HUDEP-2 (cell line): ENCODE measurements at regions not wholly inside any gene's neighbourhood (a gene's known extent, or its start where the extent isn't known, plus 50 kb on each side); places are given as distances from the start of the nearest gene placed in this dataset.

Experiments used
- DNase-seq, 76 experiments: peaks; one replicate each; lab custom pipeline; 2025; ENCODE audit not compliant: unreplicated experiment in 76 of 76; lab: John Stamatoyannopoulos, UW

GRCh38 chr15:39474657-39475056 is 106.2 kb upstream of the THBS1 start:
- no peak for DNase-seq

DNA sequence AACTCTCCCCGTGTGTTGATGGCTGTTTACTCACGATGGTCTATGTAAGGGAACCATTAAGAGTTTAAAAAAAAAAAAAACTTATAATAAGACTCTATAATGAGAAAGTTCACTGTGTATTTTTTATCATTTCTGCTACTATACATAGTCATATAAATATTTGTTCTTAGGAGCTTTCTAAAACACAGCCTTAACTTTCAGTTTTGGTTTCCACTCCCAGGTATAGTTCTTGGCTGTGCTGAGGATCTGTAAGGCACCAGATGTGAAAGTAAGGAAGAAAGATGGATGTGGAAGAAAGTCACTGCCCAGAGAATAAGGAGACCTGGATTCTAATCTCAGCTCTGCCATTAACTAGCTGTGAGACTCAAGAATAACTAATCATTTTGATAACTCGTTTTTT is 101.9 kb upstream of the THBS1 start:
- DNase-seq, result no peak

DNA sequence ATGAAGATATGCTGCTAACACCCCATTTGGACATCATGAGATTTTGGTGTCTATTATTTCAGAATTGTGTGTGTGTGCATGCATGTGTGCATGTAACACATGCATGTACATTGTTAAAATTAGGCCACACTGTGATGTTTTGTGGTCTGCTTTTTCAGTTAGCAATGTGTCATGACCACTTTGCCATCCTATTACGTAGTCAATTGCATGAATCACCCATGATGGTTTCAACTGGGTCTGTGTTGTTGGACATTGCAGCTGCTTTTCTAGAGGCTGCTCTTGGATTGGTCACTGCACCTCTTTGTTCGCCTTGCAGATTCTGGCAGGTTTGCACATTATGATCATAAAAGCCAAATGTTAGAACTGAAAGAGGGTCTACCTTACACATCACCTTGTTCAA is 101.0 kb upstream of the THBS1 start:
- no peak for DNase-seq

DNA sequence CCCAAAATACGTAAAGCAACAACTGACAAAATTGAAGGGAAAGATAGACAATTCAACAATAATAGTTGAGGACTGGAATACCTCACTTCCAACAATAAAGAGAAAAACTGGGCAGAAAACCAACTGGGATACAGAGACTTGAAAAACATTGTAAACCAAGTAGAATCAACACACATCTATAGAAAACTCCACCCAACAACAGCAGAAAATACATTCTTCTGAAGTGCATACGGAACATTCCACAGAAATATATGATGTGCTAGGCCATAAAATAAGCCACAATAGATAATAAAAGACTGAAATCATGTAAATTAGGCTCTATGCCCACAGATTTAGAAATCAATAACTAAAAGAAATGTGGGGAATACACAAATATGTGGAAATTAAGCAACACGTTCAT is 98.4 kb upstream of the THBS1 start:
- no peak for DNase-seq

DNA sequence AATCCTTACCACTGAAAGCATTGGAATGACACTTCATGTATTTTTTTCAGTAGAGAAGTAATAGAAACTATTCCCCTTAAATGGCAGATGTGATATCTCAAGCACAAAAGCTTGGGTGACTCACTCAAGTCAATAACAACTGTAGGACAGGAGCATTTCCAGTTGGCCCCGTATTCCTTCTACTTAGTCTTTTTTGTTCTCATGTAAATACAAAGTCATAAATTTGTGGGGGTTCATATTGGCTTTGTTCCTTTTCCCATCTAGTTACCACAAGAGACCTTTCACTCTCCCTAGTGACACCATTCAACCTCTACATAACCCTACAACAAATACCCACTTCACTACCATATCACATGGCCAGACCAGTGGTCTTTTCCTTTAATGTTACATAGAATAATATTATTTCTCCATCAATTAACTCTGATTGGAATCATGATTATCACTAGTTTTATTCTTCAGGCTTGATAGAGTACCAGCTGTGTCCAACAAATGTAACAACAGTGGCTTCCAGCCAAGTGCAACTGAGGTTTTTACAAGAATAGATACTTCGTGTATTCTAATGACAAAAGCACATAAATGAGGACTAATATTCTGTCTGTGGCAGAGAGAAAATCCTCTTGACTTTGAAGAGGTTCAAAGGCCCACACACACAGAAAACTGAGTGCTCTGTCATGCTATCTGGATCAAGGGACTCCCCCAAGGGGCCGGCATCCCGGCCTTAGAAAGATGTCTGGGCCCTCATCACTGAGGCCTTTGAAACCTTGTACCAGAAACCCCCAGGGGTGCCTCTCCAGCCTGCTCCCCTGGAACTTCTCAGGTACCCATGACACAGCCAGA is 94.0 kb upstream of the THBS1 start:
- DNase-seq, result no peak

DNA sequence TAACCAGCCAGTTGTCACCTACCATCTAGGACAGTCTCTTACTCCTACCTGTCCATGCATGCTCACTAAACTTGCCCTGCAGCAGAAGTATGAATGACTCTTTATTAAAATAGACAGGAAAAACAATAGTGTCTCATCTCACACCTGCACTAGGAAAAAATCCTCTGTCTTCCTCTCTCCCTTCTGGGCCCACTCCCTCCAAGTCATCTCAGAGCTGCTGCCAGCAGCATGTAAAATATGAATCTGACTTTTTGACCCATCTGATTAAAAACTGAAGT is 93.5 kb upstream of the THBS1 start:
- DNase-seq, result no peak

DNA sequence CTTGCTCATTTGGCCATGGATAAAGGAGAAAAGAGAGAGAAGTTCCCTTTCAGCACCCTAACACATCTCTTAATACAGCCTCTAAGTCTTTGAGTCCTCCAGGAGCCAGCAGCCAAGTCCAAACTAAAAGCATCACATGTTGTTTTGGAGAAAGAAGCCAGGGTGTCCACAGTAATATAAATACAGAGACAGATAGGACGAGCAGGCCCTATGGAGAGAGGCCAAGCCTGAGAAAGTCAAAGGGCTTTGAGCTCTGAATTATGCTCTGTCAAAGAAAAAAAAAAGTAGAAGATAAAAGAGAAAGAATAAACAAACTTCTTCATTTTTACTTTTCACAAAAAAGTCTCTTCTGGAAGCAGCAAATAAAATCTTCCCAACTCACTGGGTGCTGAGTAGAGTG is 92.4 kb upstream of the THBS1 start:
- DNase-seq, result no peak

GRCh38 chr15:39488961-39489360 is 91.9 kb upstream of the THBS1 start:
- DNase-seq, result no peak

GRCh38 chr15:39491115-39491885 is 89.6 kb upstream of the THBS1 start:
- no peak for DNase-seq

- DNase-seq, result peak in 1 of 76 experiments; percentile 10
Observed at GRCh38 chr15:39491886-39492490, 88.9 kb upstream of the THBS1 start.

GRCh38 chr15:39493424-39494067 is 87.3 kb upstream of the THBS1 start:
- peak in 5 of 76 experiments; percentile 5 to 26 (median 16) for DNase-seq

DNA sequence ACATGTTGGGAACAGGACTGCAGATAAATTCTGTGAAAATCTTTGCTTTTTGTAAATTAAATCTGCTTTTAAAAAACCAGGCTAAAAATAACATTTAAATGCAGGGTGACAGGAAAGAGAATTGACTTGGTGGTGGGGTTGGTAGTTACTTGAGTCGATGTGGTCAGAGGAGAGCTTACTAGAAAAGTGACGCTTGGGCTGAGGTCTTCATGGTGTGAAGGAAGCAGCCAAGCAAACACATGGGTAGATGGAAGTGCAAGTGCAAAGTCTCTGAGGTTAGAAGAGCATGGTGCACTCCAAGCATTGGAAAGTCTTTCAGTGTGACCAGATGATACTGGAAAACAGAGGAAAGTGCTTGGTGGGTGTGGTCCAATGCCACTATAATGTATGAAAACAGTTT is 86.4 kb upstream of the THBS1 start:
- DNase-seq, result no peak

- no peak for DNase-seq
Observed at GRCh38 chr15:39495871-39496840, 84.7 kb upstream of the THBS1 start.

DNA sequence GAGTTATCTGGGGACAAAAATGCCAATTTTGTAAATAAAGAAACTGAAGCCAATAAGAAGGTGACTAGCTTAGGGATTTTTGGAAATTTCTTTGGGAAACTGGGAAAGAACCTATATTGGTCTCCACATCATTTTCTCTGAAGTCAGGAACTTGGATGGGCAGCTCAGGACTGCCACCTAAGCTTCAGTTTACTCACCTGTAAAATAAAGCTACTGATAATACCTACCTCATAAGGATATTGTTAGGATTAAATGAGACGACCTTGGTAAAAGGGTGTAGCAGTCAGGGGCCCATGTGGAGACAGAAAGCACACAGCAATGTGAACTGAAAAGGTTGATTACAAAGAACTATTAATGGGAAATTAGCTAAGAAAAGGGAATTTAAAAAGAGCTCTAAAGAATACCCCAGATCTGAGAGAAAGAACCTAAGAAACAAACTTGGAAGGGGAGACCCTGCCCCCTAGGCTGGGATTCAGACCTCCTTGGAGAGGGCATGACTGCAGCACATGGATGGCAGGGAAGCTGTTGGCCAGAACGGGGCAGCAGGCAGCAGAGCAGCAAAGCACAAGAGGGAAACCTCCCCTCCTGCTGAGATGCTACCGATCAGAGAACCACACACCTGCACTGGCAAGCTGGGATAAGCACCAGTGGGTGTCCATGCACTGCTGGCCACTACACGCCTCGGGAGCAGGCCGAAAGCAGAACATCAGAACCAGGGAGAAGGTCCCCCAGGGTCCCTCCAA is 83.7 kb upstream of the THBS1 start:
- no peak for DNase-seq

DNA sequence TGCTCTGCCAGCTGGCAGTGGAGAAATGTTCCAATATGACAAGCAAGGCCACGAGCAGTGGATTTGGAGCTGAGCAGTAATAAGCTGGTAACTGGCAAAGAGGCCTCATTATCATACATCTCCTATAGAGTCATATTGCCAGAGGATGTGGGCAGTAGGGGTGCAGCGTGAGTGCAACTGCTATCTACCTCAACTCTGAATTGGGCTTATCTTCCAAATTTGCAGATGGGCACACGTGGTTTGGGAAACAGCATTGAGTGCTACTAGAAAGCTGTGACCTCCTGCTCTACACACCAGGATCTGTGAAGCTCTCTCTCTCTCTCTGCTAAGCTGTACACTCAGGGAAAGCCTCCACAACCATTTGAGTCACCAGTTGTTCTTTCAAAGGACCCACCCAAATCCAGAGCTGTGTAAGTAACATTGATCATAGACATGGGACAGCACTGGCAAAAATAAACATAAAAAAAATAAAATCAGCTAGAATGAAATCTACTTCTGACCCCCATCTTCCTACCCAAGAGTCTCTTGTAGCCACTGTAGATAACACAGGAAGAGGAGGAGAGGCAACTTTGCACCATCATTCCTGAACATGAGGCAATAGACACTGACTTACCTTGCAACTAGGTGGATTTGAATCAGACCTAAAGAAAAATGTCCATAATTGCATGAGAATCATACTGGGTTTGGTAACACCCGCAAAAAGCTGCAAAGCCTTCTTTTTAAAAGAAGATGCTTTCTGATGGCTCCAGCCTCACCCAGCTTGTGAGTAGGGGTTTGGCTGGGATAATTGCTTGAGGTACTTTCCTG is 82.9 kb upstream of the THBS1 start:
- DNase-seq, result no peak

DNA sequence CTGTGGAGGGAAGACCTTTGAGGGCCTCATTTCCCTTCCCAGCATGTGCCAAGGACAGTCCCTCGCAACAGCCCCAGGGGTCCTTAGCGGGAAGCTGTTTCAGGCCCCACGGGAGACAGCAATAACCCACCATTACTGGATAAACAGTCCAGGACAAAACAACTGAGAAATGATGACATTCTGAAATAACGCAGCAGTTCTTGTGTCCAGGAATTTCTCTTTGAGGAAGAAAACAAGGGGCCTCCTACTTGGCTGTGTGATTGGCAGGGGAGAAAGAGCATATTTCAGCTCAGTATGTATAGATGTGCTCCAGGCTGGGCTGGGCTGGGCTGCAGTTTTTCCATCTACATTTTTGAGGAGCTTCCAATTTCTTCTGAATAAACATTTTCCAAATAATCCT is 82.2 kb upstream of the THBS1 start:
- DNase-seq, result no peak

DNA sequence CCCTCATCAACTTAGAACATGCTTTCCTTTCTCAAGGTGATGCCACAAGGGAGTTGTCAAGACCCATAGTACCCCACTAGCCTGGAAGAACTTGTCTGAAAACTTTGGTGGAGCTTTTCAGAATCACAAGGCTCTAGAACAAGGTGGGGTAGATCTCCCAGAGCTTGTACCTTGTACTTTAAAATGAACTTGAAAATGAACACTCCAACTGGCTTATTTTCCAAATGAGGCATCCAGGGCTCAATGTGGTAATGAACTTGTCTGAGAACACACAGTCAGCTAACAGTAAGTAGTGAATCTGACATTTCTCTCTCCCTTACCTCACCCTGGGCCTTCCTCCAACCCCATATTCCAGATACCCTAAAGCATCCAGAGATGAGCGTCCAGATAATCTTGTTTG is 81.8 kb upstream of the THBS1 start:
- no peak for DNase-seq

DNA sequence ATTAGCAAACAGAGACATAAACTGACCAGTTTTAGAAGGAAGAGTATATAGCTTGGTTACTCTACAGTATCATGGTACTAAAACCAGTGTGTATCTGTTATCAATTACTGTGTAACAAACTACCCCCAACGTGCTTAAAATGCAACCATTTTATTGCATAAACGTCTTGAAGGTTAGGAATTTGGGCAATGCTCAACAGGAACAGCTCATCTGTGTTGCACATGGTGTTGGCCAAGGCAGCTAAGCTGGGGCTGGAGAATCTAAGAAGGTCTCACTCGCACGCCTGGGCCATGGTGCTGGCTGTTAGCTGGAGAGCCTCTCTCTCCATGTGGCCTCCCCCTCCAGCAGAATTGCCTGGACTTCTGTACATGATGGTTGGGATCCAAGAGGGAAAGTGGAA is 81.2 kb upstream of the THBS1 start:
- no peak for DNase-seq
